CMK (cell line): ENCODE measurements at regions not wholly inside any gene's neighbourhood (a gene's known extent, or its start where the extent isn't known, plus 50 kb on each side); places are given as distances from the start of the nearest gene placed in this dataset.
"Not testable (repeated sequence)": the region's sequence is repeated elsewhere in the genome, so short reads cannot be mapped to it uniquely, and the experiment has no call there.

ENCODE experiments used
- DNase-seq: peaks from one replicate; pipeline ENCODE4 v3.0.0-alpha.2; 2010; ENCODE audit warnings: low read depth

GRCh38 chr12:33825986-33826602 is 196.2 kb upstream of the ALG10 start:
- no peak for DNase-seq

- no peak for DNase-seq
These were observed 194.0 kb upstream of the ALG10 start for GRCh38 chr12:33828326-33828725.

GRCh38 chr12:33830070-33830469 is 192.2 kb upstream of the ALG10 start:
- DNase-seq: no peak

- no peak for DNase-seq
These were observed 189.4 kb upstream of the ALG10 start for GRCh38 chr12:33832900-33833299.

- no peak for DNase-seq
These were observed 187.6 kb upstream of the ALG10 start for GRCh38 chr12:33834672-33835071.

GRCh38 chr12:33876618-33877017 is 145.7 kb upstream of the ALG10 start:
- DNase-seq: no peak

- no peak for DNase-seq
These were observed 129.9 kb upstream of the ALG10 start for GRCh38 chr12:33892425-33892824.

GRCh38 chr12:33920460-33920859 is 101.8 kb upstream of the ALG10 start:
- DNase-seq: not testable (repeated sequence)

- DNase-seq: no peak
These were observed 96.2 kb upstream of the ALG10 start for GRCh38 chr12:33926095-33926494.

- not testable (repeated sequence) for DNase-seq
These were observed 84.6 kb upstream of the ALG10 start for GRCh38 chr12:33937669-33938068.

- no peak for DNase-seq
These were observed 80.1 kb upstream of the ALG10 start for GRCh38 chr12:33942172-33942571.

GRCh38 chr12:33944703-33945437 is 77.4 kb upstream of the ALG10 start:
- no peak for DNase-seq

GRCh38 chr12:33945438-33945784 is 76.9 kb upstream of the ALG10 start:
- DNase-seq: no peak

GRCh38 chr12:33966219-33966618 is 56.1 kb upstream of the ALG10 start:
- not testable (repeated sequence) for DNase-seq

- DNase-seq: no peak
These were observed 54.5 kb upstream of the ALG10 start for GRCh38 chr12:33967760-33968159.
